ENCODE measurements at regions not wholly inside any gene's neighbourhood (a gene's known extent, or its start where the extent isn't known, plus 50 kb on each side); places are given as distances from the start of the nearest gene placed in this dataset.

- TF ChIP-seq, protein P1, sequence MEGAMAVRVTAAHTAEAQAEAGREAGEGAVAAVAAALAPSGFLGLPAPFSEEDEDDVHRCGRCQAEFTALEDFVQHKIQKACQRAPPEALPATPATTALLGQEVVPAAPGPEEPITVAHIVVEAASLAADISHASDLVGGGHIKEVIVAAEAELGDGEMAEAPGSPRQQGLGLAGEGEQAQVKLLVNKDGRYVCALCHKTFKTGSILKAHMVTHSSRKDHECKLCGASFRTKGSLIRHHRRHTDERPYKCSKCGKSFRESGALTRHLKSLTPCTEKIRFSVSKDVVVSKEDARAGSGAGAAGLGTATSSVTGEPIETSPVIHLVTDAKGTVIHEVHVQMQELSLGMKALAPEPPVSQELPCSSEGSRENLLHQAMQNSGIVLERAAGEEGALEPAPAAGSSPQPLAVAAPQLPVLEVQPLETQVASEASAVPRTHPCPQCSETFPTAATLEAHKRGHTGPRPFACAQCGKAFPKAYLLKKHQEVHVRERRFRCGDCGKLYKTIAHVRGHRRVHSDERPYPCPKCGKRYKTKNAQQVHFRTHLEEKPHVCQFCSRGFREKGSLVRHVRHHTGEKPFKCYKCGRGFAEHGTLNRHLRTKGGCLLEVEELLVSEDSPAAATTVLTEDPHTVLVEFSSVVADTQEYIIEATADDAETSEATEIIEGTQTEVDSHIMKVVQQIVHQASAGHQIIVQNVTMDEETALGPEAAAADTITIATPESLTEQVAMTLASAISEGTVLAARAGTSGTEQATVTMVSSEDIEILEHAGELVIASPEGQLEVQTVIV (IDR thresholded peaks at IDR 0.05; ENCODE audit: borderline replicate concordance, partially characterized antibody) = no peak
- TF ChIP-seq RCOR1 (conservative IDR thresholded peaks at IDR 0.05; ENCODE audit: low read depth, low read length) (no peak), NR2C1 (IDR thresholded peaks at IDR 0.05) (no peak), BCL11A (IDR thresholded peaks at IDR 0.05; ENCODE audit: low read depth, low read length) (no peak), MEF2A (IDR thresholded peaks at IDR 0.05; ENCODE audit: insufficient read depth, low read depth, low read length) (no peak), SPI1 (IDR thresholded peaks at IDR 0.05; ENCODE audit: borderline replicate concordance, insufficient read depth, low read depth, low read length) (no peak), ZSCAN29 (IDR thresholded peaks at IDR 0.05) (no peak), TCF7 (IDR thresholded peaks at IDR 0.05; ENCODE audit: borderline replicate concordance) (no peak), NBN (IDR thresholded peaks at IDR 0.05) (no peak), ATF2 (IDR thresholded peaks at IDR 0.05; ENCODE audit: low read length) (no peak)
Measured at GRCh38 chr17:59503500-59503899, 61.9 kb upstream of the DHX40 start (continued).

DNA sequence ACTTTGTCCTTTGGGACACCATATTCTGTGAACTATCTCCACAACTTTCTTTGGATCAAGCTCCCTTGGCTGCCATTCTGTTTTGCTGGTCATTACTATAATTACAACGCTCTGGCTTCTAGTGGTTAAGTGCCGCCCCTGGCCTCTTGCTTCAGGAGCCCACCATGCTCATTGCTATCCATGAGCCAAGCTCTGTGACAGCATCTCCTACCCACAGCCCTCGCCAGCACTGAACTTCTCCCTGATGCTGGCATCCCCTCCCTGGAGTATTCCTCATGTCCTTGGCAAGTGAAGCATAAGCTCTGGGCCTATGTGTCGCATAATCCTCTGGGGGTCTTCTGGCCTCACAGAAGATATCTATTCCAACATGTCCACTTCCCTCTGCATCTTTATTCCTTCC, 60.6 kb upstream of the DHX40 start:
- ATAC-seq = no peak
- BruUV-seq (replicated peaks) = no TSS peak
- H4K20me1 ChIP-seq (ENCODE audit: control insufficient read depth, insufficient read depth) = no peaks in the 10 kb centered on the region
- WGBS (ENCODE audit: insufficient coverage, insufficient replicate concordance, low lambda C conversion rate, missing lambda C conversion rate) = 33% methylated on average over 4 of the region's 4 CpGs
- no peak overlapping the region for H3K4me3 ChIP-seq
- H3K27me3 ChIP-seq (replicated peaks in 1 of 2; ENCODE audit: control insufficient read depth in 2 of 2, insufficient read depth in 2 of 2, low read length in 1 of 2) = no peaks in the 10 kb centered on the region
- ChIA-PET SMC1A (ENCODE audit: uncharacterized antibody, unreplicated experiment) (no interaction called here), CTCF (no interaction called here), POLR2A (no interaction called here), RAD21 (ENCODE audit: unreplicated experiment) (no interaction called here)
- no peaks in the 10 kb centered on the region for H3K36me3 ChIP-seq (ENCODE audit: control insufficient read depth in 2 of 2, insufficient read depth in 2 of 2, low read length in 1 of 2)
- no peaks in the 10 kb centered on the region for H3K79me2 ChIP-seq (ENCODE audit: control insufficient read depth, insufficient read depth, low read length)
- no peak for FAIRE-seq
- DNase-seq (ENCODE audit: low read depth, low spot score) = no peak
- H3K9ac ChIP-seq (ENCODE audit: control insufficient read depth, insufficient read depth, low read length) = no peak overlapping the region
- H3K4me1 ChIP-seq (ENCODE audit: control insufficient read depth, insufficient read depth, low read length) = no peaks in the 10 kb centered on the region
- in situ Hi-C loops (cut with MboI) = no loop called here
- H3K9me3 ChIP-seq (replicated peaks; ENCODE audit: control insufficient read depth, insufficient read depth, low read length) = no peaks in the 10 kb centered on the region
- intact Hi-C loops (cut with micrococcal nuclease; ENCODE audit: unreplicated experiment) = no loop called here
- H3K4me2 ChIP-seq (ENCODE audit: control insufficient read depth, insufficient read depth) = no peak overlapping the region
- TF ChIP-seq EP300 (IDR thresholded peaks at IDR 0.05; ENCODE audit: borderline replicate concordance in 1 of 2, control insufficient read depth in 1 of 2, low read depth in 2 of 2, low read length in 2 of 2) (no peak), BMI1 (IDR thresholded peaks at IDR 0.05; ENCODE audit: borderline replicate concordance) (no peak), JUND (IDR thresholded peaks at IDR 0.05; ENCODE audit: low read depth, low read length) (no peak), POU2F2 (IDR thresholded peaks at IDR 0.05; ENCODE audit: borderline replicate concordance, low read depth, low read length) (no peak), JUNB (IDR thresholded peaks at IDR 0.05) (no peak), TAF1 (IDR thresholded peaks at IDR 0.05; ENCODE audit: borderline replicate concordance, low read depth, low read length) (no peak), SREBF1 (IDR thresholded peaks at IDR 0.05; ENCODE audit: low read length) (no peak), PML (IDR thresholded peaks at IDR 0.05; ENCODE audit: low read length) (no peak), ZNF622 (IDR thresholded peaks at IDR 0.05) (no peak)
- TF ChIP-seq, protein P2, sequence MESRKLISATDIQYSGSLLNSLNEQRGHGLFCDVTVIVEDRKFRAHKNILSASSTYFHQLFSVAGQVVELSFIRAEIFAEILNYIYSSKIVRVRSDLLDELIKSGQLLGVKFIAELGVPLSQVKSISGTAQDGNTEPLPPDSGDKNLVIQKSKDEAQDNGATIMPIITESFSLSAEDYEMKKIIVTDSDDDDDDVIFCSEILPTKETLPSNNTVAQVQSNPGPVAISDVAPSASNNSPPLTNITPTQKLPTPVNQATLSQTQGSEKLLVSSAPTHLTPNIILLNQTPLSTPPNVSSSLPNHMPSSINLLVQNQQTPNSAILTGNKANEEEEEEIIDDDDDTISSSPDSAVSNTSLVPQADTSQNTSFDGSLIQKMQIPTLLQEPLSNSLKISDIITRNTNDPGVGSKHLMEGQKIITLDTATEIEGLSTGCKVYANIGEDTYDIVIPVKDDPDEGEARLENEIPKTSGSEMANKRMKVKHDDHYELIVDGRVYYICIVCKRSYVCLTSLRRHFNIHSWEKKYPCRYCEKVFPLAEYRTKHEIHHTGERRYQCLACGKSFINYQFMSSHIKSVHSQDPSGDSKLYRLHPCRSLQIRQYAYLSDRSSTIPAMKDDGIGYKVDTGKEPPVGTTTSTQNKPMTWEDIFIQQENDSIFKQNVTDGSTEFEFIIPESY (IDR thresholded peaks at IDR 0.05) = no peak
- no peak overlapping the region for H3K27ac ChIP-seq (ENCODE audit: control insufficient read depth, insufficient read depth)
- no peak overlapping the region for H2AFZ ChIP-seq (ENCODE audit: control insufficient read depth, low read depth, low read length)
